OCI-LY1 (cell line): ENCODE measurements at regions not wholly inside any gene's neighbourhood (a gene's known extent, or its start where the extent isn't known, plus 50 kb on each side); places are given as distances from the start of the nearest gene placed in this dataset.

Experiments
- CTCF ChIP-seq: fragments of 200-600 bp; sonication (generic), shearing (Covaris generic); IDR thresholded peaks from 2 replicates; pipeline ENCODE4 v1.5.1; 2017; ENCODE audit warnings: mild to moderate bottlenecking, antibody characterized with exemption, low read length, moderate library complexity, mixed read lengths
- EZH2 ChIP-seq: fragments of 200-600 bp; sonication (generic), shearing (Covaris generic); IDR thresholded peaks from 2 replicates; pipeline ENCODE4 v1.8.0; 2017; ENCODE audit warnings: borderline replicate concordance, mixed run types, mild to moderate bottlenecking, antibody characterized with exemption, low read length, moderate library complexity, mixed read lengths

- no peak for TF ChIP-seq CTCF
- no peak for TF ChIP-seq EZH2
These were observed 1292.1 kb downstream of the TBC1D22A start for GRCh38 chr22:48054596-48054995.
